Dedifferentiated amniotic fluid mesenchymal stem cell (primary cell): ENCODE measurements at regions not wholly inside any gene's neighbourhood (a gene's known extent, or its start where the extent isn't known, plus 50 kb on each side); places are given as distances from the start of the nearest gene placed in this dataset.

Source experiments
- DNase-seq: peaks from one replicate; pipeline ENCODE4 v3.0.0-alpha.2; 2016; ENCODE audit errors: extremely low spot score

DNA sequence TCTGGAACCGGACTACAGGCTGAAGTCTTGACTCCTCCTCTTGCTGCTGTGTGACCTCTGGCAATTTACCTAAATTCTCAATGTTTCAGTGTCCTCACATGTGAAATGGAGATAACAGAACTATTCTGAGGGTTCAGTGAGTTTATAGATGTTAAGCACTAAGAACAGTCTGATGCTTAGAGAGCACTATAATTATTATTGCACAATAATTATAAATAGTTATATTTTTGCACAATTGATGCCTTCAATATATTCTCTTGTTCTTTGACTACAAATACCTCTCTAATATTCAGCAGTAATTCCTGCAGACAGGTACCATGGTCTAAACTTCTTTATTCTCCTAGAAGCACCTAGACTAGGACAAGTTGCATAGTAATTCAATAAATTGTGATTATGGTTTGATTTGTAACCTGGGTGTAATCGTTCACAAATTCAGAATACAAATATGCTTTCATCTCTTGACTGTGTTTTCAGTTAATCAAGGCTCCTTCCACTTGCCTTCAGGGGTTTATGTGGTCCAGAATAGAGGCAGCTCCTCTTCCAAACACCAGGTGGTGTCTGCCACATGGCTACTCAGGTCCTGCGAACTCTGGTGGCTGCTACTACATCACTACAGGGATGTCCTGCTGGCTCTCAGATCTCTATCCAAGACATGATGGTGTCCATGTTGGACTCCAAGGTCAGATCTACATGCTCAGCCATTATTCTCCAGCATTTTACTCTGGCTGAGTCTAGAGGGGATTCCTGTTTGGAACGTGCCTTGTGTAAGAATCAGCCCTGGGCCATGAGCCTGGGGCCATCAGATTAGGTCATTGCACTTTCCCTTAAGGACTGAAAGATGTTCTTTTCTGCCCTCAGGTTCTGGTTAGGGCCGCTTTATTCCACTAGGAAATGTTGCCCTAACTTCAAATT lies 103.4 kb downstream of the QRFPR start:
- DNase-seq, result no peak

- DNase-seq, result no peak
Observed at GRCh38 chr4:121273191-121273590, 107.6 kb downstream of the QRFPR start.

GRCh38 chr4:121272526-121272925 lies 108.3 kb downstream of the QRFPR start:
- DNase-seq, result peak; percentile 54

DNA sequence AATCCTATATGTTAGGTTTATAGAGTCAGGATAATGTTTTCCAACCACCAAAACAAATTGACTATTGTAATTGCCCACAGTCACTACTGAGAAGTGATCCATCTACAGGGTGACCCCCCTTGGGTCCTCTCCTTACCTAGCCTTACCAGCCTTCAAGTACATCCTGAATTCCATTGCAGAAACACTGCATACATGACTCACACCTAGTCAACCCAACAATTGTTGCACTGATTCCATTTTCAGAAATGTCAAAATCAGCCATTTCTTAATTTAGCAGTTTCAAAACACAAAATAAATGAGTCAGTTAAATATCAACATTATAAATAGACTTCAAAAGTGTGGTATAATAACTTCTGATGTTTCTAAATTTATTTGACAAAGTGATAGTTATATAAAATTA lies 106.3 kb upstream of the TNIP3 start:
- DNase-seq, result no peak

DNA sequence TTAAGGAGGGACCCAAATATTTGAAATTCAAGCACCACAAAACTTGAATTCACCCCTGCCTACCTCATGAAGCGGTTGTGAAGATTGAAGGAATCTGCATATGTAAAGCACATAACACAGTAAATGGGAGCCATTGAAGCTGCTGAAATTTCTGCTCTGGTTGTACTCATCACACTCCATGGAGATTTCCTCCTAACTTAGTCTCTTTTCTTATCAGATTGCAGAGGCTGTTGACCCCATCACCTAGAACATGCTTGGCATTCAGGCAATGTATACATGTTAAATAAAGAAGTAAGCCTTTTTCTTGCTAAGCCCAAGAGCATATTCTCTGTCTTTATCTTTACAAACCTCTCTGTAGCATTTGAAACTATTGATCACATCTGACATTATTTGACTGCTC lies 104.9 kb upstream of the TNIP3 start:
- DNase-seq, result no peak

DNA sequence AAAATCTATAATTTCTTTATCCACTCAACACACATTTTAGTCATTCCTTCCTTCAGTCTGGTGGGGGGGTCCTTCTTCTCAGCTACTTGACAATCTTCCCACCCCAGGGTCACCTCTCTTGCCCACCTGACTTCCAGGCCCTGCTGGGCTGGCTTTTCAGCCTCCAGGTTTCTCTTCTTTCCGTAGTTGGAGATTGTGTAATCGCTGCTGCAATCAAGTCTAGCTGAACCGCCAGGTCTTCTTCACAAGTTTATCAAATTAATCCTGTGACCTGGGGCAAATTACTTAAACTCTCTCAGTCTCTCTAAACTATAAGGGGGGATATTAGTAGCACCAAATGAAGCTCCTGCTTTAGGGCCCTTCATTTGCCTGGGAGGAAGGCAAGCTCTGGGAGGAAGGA lies 102.9 kb upstream of the TNIP3 start:
- DNase-seq, result no peak

DNA sequence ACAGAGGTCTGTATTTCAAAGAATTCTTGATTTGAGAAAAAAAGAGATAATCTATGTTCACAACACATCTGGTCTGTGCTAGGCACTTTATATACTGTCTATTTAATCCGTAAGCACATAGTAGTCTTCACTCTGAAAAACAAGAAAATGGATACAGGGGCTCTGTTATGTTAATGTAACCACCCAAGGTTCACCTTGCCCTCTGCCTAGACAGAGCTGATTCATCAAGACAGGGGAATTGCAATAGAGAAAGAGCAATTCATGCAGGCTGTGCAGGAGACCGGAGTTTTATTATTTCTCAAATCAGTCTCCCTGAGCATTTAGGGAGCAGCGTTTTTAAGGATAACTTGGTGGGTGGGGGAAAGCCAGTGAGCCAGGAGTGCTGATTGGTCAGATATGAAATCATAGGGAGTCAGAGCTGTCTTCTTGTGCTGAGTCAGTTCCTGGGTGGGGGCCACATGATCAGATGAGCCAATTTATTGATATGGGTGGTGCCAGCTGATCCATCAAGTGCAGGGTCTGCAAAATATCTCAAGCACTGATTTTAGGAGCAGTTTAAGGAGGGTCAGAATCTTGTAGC lies 92.9 kb upstream of the TNIP3 start:
- no peak for DNase-seq

DNA sequence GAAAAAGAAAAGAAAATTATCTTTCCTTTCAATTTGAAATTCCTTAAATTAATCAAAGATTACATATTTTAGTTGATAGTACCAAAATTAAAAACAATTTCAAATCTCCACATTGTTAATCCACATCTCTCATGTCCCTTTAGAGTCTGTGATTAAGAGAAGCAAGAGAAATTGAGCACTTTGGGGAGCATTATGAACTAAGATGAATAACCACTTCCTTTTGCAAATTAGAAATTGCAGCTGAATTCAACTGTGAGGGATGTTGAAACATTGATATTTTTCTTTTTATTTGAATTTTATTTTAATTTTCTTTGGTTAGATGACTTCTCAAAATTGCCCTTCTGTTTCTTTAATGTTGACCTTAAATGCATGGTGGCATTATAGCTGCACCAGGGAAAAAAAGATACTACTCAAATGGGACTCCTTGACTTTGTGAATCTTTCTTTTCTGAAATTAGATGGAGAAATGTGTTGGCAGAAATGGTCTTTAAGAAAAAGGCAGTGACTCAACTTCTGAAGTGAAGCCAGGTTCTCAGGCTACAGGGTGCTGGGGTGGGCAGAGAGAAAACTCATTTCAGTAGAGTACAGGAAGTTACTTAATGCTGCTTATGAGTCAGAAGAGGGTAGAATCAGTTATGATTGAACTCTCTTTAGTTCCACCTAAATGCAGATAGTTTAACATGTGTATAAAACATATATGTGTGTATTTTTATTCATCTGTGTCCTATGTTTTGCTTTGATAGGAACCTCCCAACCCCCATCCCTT lies 92.0 kb upstream of the TNIP3 start:
- DNase-seq, result peak; percentile 94

DNA sequence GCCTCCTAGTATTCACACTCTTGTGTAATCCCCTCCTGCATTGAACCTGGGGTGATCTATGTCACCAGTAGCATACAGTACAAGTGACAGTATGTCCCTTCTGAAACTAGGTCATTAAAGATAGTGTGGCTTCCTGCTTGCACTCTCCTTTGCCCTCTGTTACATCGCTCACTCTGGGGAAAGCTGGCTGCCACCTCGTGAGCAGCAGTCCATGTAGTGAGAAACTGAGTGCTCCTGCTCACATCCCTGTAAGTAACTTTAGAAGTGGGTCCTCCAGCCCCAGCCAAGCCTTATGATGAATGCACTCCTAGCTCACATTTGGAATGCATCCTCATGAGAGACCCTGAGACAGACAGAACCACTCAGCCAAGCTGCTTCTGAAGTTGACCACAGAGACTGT lies 89.8 kb upstream of the TNIP3 start:
- DNase-seq, result no peak

DNA sequence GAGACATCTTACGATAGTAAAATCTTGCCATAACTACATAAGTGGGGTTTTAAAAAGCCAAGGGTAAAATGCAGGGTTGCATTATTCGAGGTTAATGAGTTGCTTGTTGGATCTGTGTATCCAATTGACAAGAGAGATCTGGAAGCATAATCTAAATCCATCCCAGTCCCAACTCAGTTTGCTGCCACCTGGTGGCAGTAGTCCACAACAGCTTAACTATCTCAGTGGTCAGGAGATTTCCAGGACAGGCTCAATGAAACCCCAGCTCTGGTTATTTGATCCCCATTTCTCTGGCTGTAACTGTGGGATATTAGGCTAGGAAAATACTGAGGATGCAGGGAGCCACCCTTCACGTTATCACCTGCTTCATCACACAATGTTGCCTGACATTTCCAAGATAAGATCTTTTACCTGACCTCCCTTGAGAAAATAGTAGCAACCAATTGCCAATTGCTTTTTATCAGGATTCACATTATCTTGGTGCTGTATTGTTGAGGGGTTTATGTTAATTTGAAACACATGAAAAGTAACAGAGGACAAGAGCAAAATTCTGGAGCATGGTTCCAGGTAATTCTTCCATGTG lies 88.2 kb upstream of the TNIP3 start:
- DNase-seq, result peak; percentile 75

- DNase-seq, result no peak
Observed at GRCh38 chr4:121248747-121249146, 84.6 kb upstream of the TNIP3 start.

GRCh38 chr4:121246698-121247097 lies 82.6 kb upstream of the TNIP3 start:
- no peak for DNase-seq

DNA sequence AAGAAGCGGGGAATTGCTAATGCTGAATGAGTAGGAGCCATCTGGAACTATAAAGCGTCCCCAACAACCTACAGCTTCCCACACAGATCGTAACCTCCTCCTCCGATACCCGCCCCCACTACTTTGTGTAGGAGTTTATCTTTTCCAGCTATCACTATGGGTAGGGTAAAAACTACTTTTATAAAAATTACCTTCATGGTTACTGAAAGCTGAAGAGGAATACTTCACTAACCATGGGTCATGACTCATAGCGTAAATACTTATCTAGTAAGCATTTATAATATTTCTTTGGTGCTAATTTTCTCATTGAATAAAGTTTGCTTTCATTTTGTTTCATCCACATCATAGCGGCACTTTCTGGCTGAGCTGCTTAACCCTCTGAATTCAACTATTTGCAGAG lies 79.4 kb upstream of the TNIP3 start:
- DNase-seq, result no peak

GRCh38 chr4:121242188-121242750 lies 78.1 kb upstream of the TNIP3 start:
- DNase-seq, result no peak

DNA sequence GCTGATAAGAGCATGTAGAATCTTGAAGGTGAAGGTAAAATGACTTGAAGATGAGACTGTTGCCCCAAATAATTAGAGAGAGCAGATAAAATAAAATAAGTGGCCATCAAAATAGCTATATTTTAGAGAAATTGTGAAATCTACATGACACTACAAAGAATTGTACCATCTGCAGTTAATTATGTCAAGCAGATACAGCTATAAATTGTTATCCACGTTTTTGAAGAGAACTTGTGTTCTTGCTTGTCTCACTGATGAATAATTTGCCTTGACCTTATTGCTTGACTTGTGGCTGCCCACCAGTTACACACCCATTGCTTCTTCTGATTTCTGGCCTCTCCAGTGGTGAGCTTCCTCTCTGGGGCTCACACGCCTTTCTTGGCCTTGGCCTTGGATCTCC lies 75.8 kb upstream of the TNIP3 start:
- DNase-seq, result no peak

DNA sequence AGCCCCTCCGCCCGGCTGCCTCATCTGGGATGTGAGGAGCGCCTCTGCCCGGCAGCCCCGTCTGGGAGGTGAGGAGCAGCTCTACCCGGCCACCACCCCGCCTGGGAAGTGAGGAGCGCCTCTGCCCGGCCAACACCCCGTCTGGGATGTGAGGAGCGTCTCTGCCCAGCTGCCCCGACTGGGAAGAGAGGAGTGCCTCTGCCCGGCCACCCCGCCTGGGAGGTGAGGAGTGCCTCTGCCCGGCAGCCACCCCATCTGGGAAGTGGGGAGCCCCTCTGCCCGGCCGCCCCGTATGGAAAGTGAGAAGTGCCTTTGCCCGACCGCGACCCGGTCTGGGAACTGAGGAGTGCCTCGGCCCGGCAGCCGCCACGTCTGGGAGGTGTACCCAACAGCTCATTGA lies 74.3 kb upstream of the TNIP3 start:
- no peak for DNase-seq

DNA sequence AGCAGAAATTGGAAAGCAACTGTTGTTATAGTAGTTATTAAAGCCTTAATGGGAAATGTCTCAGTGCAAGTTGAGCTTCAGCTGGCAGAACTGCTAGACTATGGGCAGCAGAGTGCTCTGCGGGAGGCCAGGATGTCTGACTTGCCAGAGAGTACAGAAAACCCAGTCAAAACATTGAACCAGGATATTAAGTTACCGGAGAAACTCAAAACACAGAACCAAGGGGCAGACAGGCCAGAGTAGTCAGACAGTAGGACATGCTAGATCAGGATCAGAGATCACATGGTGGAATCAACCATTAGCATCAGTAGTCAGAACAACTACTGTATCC lies 72.9 kb upstream of the TNIP3 start:
- no peak for DNase-seq

DNA sequence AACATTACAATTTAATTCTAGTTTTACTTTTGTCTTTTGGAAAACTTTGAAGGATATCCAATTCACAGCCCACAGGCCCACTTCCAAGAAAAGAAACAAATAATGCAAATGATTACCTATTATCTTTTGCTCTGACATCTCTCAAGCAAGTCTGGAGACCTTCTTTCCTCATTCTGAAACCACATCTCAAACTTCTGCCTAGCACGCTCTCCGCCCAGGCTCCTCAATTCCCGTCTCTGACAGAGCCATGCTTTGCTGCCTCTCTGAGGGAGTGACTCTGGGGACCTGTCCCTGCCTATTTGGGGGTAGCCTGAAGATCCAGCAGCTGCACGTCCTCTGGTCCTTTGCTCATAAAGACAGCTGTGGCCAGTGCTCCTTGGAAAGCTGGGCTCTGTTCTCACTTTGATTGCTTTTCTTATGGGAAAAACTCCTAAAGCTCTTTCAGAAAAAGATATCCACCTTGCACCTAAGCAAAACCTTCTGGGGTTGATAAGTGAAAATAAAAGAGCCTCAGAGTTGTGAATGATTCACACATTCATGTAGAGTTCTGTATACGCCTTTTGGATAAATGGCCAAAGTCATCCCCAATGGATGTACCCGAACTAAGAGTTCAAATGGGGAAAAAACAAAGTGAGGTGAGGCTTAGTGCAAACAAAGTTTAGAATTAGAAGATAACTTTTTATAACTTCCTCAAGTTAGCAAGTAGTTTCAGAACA lies 72.4 kb upstream of the TNIP3 start:
- DNase-seq, result no peak

- no peak for DNase-seq
Observed at GRCh38 chr4:121233982-121234381, 69.9 kb upstream of the TNIP3 start.

DNA sequence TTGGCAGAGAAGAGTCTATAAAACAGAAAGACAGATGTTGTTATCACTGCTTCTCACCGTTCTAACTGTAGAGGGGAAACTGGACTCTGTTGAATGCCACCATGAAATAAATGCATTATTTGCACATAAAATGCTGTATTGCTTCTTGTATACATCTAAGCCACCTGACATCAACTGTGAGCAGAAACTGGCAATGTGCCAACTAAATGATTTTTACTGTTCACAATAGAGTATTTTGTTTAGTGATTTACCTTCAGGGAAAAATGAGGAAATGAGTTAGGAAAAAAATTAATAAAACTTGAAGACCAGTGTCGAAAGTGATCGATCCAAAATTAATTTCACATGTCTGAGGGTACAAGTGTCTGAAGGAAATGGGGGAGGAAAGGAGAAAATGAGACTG lies 65.9 kb upstream of the TNIP3 start:
- no peak for DNase-seq

DNA sequence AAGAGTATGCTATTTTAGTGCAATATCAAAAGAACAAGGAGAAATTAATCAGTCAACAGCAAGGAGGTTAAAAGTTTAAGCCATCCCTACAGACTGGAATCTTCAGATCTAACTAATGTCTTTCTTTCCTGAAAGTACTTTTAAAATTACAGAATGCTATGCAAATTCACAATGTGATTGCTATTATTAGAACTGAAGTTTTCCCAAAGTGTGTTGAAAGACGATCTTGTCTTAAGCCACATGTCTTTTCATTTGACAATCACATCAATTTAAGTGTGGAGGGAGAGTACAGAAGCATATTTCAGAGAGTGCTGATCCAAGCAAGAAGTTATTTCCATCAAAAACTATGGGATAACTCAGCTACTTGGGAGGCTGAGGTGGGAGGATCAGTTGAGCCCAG lies 64.7 kb upstream of the TNIP3 start:
- no peak for DNase-seq
